ENCODE measurements at regions not wholly inside any gene's neighbourhood (a gene's known extent, or its start where the extent isn't known, plus 50 kb on each side); places are given as distances from the start of the nearest gene placed in this dataset.
"Not testable (repeated sequence)": the region's sequence is repeated elsewhere in the genome, so short reads cannot be mapped to it uniquely, and the experiment has no call there.

- no peak for DNase-seq
- Histone ChIP-seq H3K27ac (no peak overlapping the region), H3K4me3 (no peak overlapping the region), H3K4me1 (no peaks in the 10 kb centered on the region), H3K27me3 (peaks cover 5% of the 10 kb centered on the region), H3K9me3 (no peaks in the 10 kb centered on the region), H3K36me3 (no peaks in the 10 kb centered on the region)
- intact Hi-C loops (cut with DNase I) = no loop called here
- no peak for ATAC-seq
- no peak for TF ChIP-seq CTCF (IDR thresholded peaks at IDR 0.05)
These were observed 533.7 kb downstream of the HAPSTR1 start for GRCh38 chr16:9625122-9625521.

- Histone ChIP-seq H3K4me3 (no peak overlapping the region), H3K36me3 (no peaks in the 10 kb centered on the region), H3K4me1 (no peaks in the 10 kb centered on the region), H3K27me3 (peaks cover 5% of the 10 kb centered on the region), H3K9me3 (no peaks in the 10 kb centered on the region), H3K27ac (no peak overlapping the region)
- DNase-seq (no peak), ATAC-seq (no peak)
- intact Hi-C loops (cut with DNase I) = no loop called here
- no peak for TF ChIP-seq CTCF (IDR thresholded peaks at IDR 0.05)
These were observed 536.0 kb downstream of the HAPSTR1 start for GRCh38 chr16:9627427-9627826.

DNA sequence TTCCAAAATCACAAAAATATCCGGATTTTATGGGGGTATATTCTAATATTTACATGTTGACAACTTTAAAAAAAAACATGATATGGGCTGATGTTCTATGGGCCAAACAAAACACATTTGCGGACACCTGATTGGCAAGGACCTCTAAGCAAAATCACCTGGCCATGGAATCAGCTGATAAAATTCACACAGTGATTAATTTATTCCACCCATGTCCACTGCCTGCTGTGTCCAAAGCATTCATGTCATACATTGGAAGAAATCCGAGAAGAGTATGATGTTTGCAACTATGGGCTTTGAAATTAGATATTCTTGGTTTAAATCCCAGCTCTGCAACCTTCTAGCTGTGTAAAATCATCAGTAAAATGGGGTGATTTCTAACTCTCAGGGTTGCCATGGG, 538.7 kb downstream of the HAPSTR1 start:
- H3K36me3 ChIP-seq = no peaks in the 10 kb centered on the region
- DNase-seq = no peak
- no peak for TF ChIP-seq CTCF (IDR thresholded peaks at IDR 0.05)
- no peaks in the 10 kb centered on the region for H3K9me3 ChIP-seq
- H3K27me3 ChIP-seq = peaks cover 5% of the 10 kb centered on the region
- no peaks in the 10 kb centered on the region for H3K4me1 ChIP-seq
- H3K27ac ChIP-seq = no peak overlapping the region
- no peak for ATAC-seq
- H3K4me3 ChIP-seq = no peak overlapping the region
- intact Hi-C loops (cut with DNase I) = no loop called here

- no peak for TF ChIP-seq CTCF (IDR thresholded peaks at IDR 0.05)
- no peak overlapping the region for H3K27ac ChIP-seq
- DNase-seq = no peak
- H3K4me1 ChIP-seq = no peaks in the 10 kb centered on the region
- peaks cover 5% of the 10 kb centered on the region for H3K27me3 ChIP-seq
- no peak for ATAC-seq
- no peaks in the 10 kb centered on the region for H3K9me3 ChIP-seq
- no peaks in the 10 kb centered on the region for H3K36me3 ChIP-seq
- no peak overlapping the region for H3K4me3 ChIP-seq
- intact Hi-C loops (cut with DNase I) = no loop called here
These were observed 539.5 kb downstream of the HAPSTR1 start for GRCh38 chr16:9630985-9631384.

DNA sequence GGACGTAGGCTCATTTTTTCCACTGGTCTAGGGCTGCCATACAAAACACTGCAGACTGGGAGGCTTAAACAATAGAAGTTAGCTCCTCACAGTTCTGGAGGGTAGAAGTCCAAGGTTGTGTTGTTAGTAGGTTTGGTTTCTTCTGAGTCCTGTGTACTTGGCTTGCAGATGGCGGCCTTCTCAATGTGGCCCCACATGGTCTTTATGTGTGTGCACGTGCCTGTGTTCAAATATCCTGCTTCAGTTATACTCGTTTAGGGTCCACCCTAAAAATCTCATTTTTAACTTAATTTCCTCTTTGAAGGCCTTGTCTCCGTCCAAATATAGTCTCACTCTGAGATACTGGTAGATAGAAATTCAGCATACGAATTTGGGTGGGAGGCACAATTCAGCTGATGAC, 542.4 kb downstream of the HAPSTR1 start:
- H3K27me3 ChIP-seq = no peaks in the 10 kb centered on the region
- intact Hi-C loops (cut with DNase I) = no loop called here
- TF ChIP-seq CTCF (IDR thresholded peaks at IDR 0.05) = no peak
- no peak for DNase-seq
- H3K27ac ChIP-seq = no peak overlapping the region
- no peaks in the 10 kb centered on the region for H3K4me1 ChIP-seq
- no peak overlapping the region for H3K4me3 ChIP-seq
- H3K9me3 ChIP-seq = no peaks in the 10 kb centered on the region
- no peak for ATAC-seq
- no peaks in the 10 kb centered on the region for H3K36me3 ChIP-seq

DNA sequence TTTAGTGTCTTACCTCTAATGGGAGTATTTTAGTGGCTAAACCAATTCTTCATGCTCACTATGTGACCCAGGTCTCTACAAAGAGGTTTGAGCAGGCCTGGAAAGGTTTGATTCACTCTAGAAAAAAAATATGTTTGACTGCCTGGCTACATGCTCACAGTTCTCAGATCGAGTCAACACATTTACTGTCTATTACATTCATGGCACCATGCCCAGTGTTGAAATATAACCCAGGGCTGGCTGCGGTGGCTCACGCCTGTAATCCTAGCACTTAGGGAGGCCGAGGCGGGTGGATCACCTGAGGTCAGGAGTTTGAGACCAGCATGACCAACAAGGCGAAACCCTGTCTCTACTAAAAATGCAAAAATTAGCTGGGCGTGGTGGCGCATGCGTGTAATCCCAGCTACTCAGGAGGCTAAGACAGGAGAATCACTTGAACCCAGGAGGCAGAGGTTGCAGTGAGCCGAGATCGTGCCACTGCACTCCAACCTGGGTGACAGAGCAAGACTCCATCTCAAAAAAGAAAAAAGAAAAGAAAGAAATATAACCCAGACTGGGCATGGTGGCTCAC, 543.8 kb downstream of the HAPSTR1 start:
- H3K4me1 ChIP-seq; H3K27ac ChIP-seq; H3K9me3 ChIP-seq; H3K36me3 ChIP-seq; ATAC-seq; intact Hi-C loops (cut with DNase I); H3K4me3 ChIP-seq; DNase-seq; H3K27me3 ChIP-seq: not testable (repeated sequence)
